ENCODE measurements at regions not wholly inside any gene's neighbourhood (a gene's known extent, or its start where the extent isn't known, plus 50 kb on each side); places are given as distances from the start of the nearest gene placed in this dataset.

- no peak for DNase-seq
Measured at GRCh38 chrX:6904156-6904555, 243.4 kb upstream of the STS start.

- no peak for DNase-seq
Measured at GRCh38 chrX:6898371-6898770, 249.1 kb upstream of the STS start.

GRCh38 chrX:6891404-6891803 is 256.1 kb upstream of the STS start:
- DNase-seq, result no peak

- DNase-seq, result no peak
Measured at GRCh38 chrX:6890544-6891261, 256.8 kb upstream of the STS start.

- no peak for DNase-seq
Measured at GRCh38 chrX:6885909-6886308, 261.6 kb upstream of the STS start.

- DNase-seq, result no peak
Measured at GRCh38 chrX:6885396-6885795, 262.1 kb upstream of the STS start.

- no peak for DNase-seq
Measured at GRCh38 chrX:6861456-6861855, 286.1 kb upstream of the STS start.

GRCh38 chrX:6857749-6858148 is 289.8 kb upstream of the STS start:
- no peak for DNase-seq

GRCh38 chrX:6856471-6856870 is 291.0 kb upstream of the STS start:
- DNase-seq, result no peak

GRCh38 chrX:6852869-6853268 is 294.6 kb upstream of the STS start:
- no peak for DNase-seq

- DNase-seq, result no peak
Measured at GRCh38 chrX:6852121-6852520, 295.4 kb upstream of the STS start.

- DNase-seq, result no peak
Measured at GRCh38 chrX:6851140-6851539, 296.4 kb upstream of the STS start.

- no peak for DNase-seq
Measured at GRCh38 chrX:6849716-6850414, 297.6 kb upstream of the STS start.

GRCh38 chrX:6832619-6833018 is 297.7 kb upstream of the VCX3A start:
- DNase-seq, result no peak

- no peak for DNase-seq
Measured at GRCh38 chrX:6826856-6827255, 291.9 kb upstream of the VCX3A start.

- no peak for DNase-seq
Measured at GRCh38 chrX:6821730-6822129, 286.8 kb upstream of the VCX3A start.

- DNase-seq, result no peak
Measured at GRCh38 chrX:6813836-6814370, 279.0 kb upstream of the VCX3A start.

GRCh38 chrX:6812087-6812486 is 277.2 kb upstream of the VCX3A start:
- no peak for DNase-seq

- no peak for DNase-seq
Measured at GRCh38 chrX:6810776-6811175, 275.9 kb upstream of the VCX3A start.

GRCh38 chrX:6803607-6804006 is 268.7 kb upstream of the VCX3A start:
- no peak for DNase-seq

GRCh38 chrX:6793000-6793399 is 258.1 kb upstream of the VCX3A start:
- DNase-seq, result no peak

GRCh38 chrX:6783912-6784311 is 249.0 kb upstream of the VCX3A start:
- DNase-seq, result no peak

- DNase-seq, result no peak
Measured at GRCh38 chrX:6782831-6783230, 247.9 kb upstream of the VCX3A start.

All from DMS79 (cell line).